Activated CD8-positive, alpha-beta T cell treated with anti-CD3 and anti-CD28 coated beads for 36 hours (primary cell): ENCODE measurements at regions not wholly inside any gene's neighbourhood (a gene's known extent, or its start where the extent isn't known, plus 50 kb on each side); places are given as distances from the start of the nearest gene placed in this dataset.

Source experiments
- ATAC-seq: fragments of 200-7000 bp; cut with Tn5 transposase; one replicate; pipeline ENCODE4 v1.10.0; 2021; ENCODE audit warnings: mild to moderate bottlenecking, moderate library complexity
- CTCF ChIA-PET: fragments of 350-600 bp; sonication (Branson Sonifier 250); formaldehyde crosslinking; loops from one replicate; lab custom pipeline; 2021; ENCODE audit warnings: antibody characterized with exemption; lab: Charles Lee
- POLR2A ChIA-PET: fragments of 350-600 bp; sonication (Branson Sonifier 250); formaldehyde crosslinking; loops from one replicate; lab custom pipeline; 2021; ENCODE audit warnings: antibody characterized with exemption; lab: Charles Lee
- DNase-seq: peaks from one replicate; pipeline ENCODE4 v3.0.0-alpha.2; 2020
- H3K27ac Mint-ChIP-seq: one replicate; pipeline ENCODE4 v1.8.0; 2021; ENCODE audit warnings: mild to moderate bottlenecking, mixed read lengths
- H3K27me3 Mint-ChIP-seq: one replicate; pipeline ENCODE4 v1.8.0; 2021; ENCODE audit warnings: mixed read lengths
- H3K36me3 Mint-ChIP-seq: one replicate; pipeline ENCODE4 v1.8.0; 2021; ENCODE audit warnings: low read depth, mixed read lengths
- H3K4me1 Mint-ChIP-seq: one replicate; pipeline ENCODE4 v1.8.0; 2021; ENCODE audit warnings: low read depth, mixed read lengths
- H3K4me3 Mint-ChIP-seq: one replicate; pipeline ENCODE4 v1.8.0; 2021; ENCODE audit warnings: mild to moderate bottlenecking, moderate library complexity, mixed read lengths
- H3K9me3 Mint-ChIP-seq: one replicate; pipeline ENCODE4 v1.8.0; 2021; ENCODE audit warnings: mixed read lengths
- intact Hi-C: fragments of 100-400 bp; cut with micrococcal nuclease; formaldehyde crosslinking; loops from one replicate; pipeline ENCODE4 v1.10.0; 2022
- TF ChIP-seq, protein P1 (sequence below): fragments of 200-600 bp; IDR thresholded peaks from one replicate; pipeline ENCODE4 v1.8.0; 2022; ENCODE audit warnings: antibody characterized with exemption, mild to moderate bottlenecking

DNA sequence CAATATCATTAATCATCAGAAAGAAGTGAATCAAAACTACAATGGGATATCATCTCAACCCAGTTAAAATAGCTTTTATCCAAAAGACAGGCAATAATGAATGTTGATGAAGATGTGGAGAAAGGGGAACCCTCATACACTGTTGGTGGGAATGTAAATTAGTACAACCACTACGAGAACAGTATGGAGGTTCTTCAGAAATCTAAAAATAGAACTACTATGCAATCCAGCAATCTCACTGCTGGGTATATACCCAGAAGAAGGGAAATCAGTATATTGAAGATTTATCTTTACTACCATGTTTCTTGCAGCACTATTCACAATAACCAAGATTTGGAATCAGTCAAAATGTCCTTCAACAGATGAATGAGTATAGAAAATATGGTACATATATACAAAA is 189.8 kb downstream of the HHIPL2 start:
- H3K4me3 Mint-ChIP-seq, result no peak overlapping the region
- H3K9me3 Mint-ChIP-seq, result peaks cover 17% of the 10 kb centered on the region
- TF ChIP-seq, protein P1, sequence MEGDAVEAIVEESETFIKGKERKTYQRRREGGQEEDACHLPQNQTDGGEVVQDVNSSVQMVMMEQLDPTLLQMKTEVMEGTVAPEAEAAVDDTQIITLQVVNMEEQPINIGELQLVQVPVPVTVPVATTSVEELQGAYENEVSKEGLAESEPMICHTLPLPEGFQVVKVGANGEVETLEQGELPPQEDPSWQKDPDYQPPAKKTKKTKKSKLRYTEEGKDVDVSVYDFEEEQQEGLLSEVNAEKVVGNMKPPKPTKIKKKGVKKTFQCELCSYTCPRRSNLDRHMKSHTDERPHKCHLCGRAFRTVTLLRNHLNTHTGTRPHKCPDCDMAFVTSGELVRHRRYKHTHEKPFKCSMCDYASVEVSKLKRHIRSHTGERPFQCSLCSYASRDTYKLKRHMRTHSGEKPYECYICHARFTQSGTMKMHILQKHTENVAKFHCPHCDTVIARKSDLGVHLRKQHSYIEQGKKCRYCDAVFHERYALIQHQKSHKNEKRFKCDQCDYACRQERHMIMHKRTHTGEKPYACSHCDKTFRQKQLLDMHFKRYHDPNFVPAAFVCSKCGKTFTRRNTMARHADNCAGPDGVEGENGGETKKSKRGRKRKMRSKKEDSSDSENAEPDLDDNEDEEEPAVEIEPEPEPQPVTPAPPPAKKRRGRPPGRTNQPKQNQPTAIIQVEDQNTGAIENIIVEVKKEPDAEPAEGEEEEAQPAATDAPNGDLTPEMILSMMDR, result no peak
- no peaks in the 10 kb centered on the region for H3K4me1 Mint-ChIP-seq
- H3K36me3 Mint-ChIP-seq, result peaks cover 3% of the 10 kb centered on the region
- ChIA-PET POLR2A (no interaction called here), CTCF (interaction anchor here (0.7 kb wide), 1 partner anchor 481 kb away, joined by 4 read pairs; no protein-coding TSS in a partner anchor)
- no peak overlapping the region for H3K27ac Mint-ChIP-seq
- H3K27me3 Mint-ChIP-seq, result no peaks in the 10 kb centered on the region
- DNase-seq (no peak), ATAC-seq (no peak)
- intact Hi-C loops, result no loop called here

DNA sequence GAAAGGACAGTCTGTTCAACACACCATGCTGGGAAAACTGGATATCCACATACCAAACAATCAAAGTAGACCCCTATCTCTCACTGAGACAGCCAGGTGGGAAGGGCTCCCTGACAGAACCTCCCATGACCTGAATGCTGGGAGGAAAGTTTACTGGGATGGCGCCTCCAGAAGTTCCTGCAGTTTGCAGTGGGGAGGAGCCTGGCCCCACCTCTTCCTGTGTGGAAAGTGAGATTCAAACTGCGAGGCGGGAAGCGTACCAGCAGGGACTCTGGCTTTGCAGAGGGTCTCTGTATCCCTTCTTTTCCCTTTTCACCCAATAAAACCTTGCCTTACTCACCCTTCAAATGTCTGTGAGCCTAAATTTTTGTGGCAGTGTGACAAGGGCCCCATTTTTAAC is 190.7 kb downstream of the HHIPL2 start:
- ChIA-PET POLR2A (no interaction called here), CTCF (interaction anchor here (0.7 kb wide), 1 partner anchor 481 kb away, joined by 4 read pairs; no protein-coding TSS in a partner anchor)
- Mint-ChIP-seq H3K27me3 (no peaks in the 10 kb centered on the region), H3K4me1 (no peaks in the 10 kb centered on the region), H3K9me3 (peaks cover 17% of the 10 kb centered on the region), H3K36me3 (peaks cover 3% of the 10 kb centered on the region), H3K4me3 (no peak overlapping the region), H3K27ac (no peak overlapping the region)
- DNase-seq (no peak), ATAC-seq (no peak)
- intact Hi-C loops, result no loop called here
- TF ChIP-seq, protein P1, result no peak

DNA sequence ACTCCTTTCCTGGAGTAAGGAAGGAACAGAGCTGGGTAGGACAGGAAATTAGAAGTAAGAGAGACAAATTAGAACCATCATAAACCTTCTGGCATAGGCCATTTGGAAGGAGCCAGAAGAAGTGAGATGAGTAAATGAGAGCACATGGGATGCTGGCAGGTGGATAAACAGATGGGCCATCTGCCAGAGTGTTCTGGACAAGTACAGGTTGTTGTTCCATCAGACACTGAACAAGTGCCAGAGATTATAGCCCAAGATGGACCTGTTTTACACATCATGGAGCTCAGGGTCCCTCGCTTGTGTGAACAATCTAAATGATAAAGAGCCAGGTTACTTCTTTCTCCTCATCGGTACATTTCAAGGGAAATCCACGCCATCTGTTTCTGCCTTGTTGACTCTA is 200.3 kb downstream of the HHIPL2 start:
- Mint-ChIP-seq H3K27ac (no peak overlapping the region), H3K36me3 (no peaks in the 10 kb centered on the region), H3K4me3 (no peak overlapping the region), H3K27me3 (no peaks in the 10 kb centered on the region), H3K4me1 (no peaks in the 10 kb centered on the region), H3K9me3 (no peaks in the 10 kb centered on the region)
- intact Hi-C loops, result no loop called here
- CTCF ChIA-PET, result no interaction called here
- TF ChIP-seq, protein P1, result no peak
- POLR2A ChIA-PET, result no interaction called here
- ATAC-seq (no peak), DNase-seq (no peak)

DNA sequence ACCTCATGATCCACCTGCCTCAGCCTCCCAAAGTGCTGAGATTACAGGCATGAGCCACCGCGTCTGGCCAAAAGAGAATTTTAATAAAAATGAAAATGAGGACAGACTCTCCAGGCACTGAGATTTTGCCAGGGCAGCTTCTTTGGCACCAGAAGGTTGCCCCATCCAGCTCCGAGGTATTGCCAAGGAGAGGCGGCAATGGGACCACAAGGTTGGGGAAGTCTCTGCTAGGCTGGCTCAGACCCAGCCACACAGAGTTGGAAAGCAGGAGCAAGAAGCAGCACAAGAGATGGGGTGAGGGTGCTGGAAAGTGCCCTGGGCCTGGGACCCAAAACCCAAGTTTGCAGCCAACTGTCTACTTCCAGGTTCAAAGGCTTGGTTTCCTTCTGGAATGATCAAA is 200.9 kb downstream of the HHIPL2 start:
- H3K27me3 Mint-ChIP-seq, result no peaks in the 10 kb centered on the region

DNA sequence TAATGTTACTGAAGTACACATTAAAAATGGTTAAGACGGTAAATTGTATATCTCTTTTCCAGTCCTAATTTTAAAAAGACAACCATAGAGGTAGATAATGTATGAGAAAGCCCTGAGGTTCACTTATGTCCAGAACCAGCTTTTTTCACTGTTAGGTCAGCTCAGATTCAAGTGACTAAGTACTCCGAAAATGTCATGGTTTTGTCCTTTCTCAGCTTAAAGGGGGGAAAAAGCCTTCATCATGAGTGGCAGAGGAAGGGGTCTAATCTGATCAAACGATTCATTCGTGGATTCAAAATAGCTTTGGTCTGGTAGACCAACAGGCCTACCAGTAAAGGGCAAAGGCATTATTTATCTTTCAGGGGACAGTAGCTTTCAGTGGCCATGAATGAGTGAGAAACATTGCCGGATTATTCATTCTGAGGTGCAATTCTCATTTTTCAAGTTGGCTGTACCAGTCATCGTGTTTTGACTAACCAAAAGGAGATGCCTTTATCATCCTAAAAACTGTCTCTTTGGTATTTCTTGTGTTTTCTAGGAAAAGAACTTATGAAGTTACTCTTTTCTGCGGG is 208.4 kb downstream of the HHIPL2 start:
- H3K4me1 Mint-ChIP-seq, result no peaks in the 10 kb centered on the region
- H3K4me3 Mint-ChIP-seq, result no peak overlapping the region
- intact Hi-C loops, result no loop called here
- H3K36me3 Mint-ChIP-seq, result no peaks in the 10 kb centered on the region
- H3K9me3 Mint-ChIP-seq, result no peaks in the 10 kb centered on the region
- ChIA-PET POLR2A (no interaction called here), CTCF (interaction anchor here (1.8 kb wide), 1 partner anchor 116 kb away, joined by 7 read pairs; no protein-coding TSS in a partner anchor)
- no peak for ATAC-seq
- no peaks in the 10 kb centered on the region for H3K27me3 Mint-ChIP-seq
- TF ChIP-seq, protein P1, result no peak
- H3K27ac Mint-ChIP-seq, result no peak overlapping the region
- no peak for DNase-seq

More for the DNA sequence above, 200.9 kb downstream of the HHIPL2 start:
- H3K4me1 Mint-ChIP-seq, result no peaks in the 10 kb centered on the region
- no peaks in the 10 kb centered on the region for H3K9me3 Mint-ChIP-seq
- ChIA-PET POLR2A (no interaction called here), CTCF (no interaction called here)
- TF ChIP-seq, protein P1, result no peak
- intact Hi-C loops, result no loop called here
- H3K27ac Mint-ChIP-seq, result no peak overlapping the region
- ATAC-seq, result no peak
- H3K4me3 Mint-ChIP-seq, result no peak overlapping the region
- no peaks in the 10 kb centered on the region for H3K36me3 Mint-ChIP-seq
- no peak for DNase-seq
